ENCODE measurements at regions not wholly inside any gene's neighbourhood (a gene's known extent, or its start where the extent isn't known, plus 50 kb on each side); places are given as distances from the start of the nearest gene placed in this dataset.

- Histone ChIP-seq H2AK5ac (ENCODE audit: insufficient read length, low read length) (no peak overlapping the region), H2BK5ac (ENCODE audit: insufficient read length, low read length) (no peak overlapping the region), H4K20me1 (ENCODE audit: control insufficient read depth, insufficient read depth, insufficient read length) (no peaks in the 10 kb centered on the region), H2BK12ac (ENCODE audit: insufficient read length, low read depth, low read length) (no peak overlapping the region), H3K9ac (ENCODE audit: extremely low read depth, insufficient read length, low read length) (no peak overlapping the region), H3K27me3 (ENCODE audit: insufficient read depth, low read length) (no peaks in the 10 kb centered on the region), H3T11ph (ENCODE audit: low read length) (no peak overlapping the region), H2BK20ac (ENCODE audit: low read depth, low read length, poor library complexity, severe bottlenecking) (no peak overlapping the region), H4K8ac (replicated peaks; ENCODE audit: insufficient read length, low read depth, low read length) (no peak overlapping the region), H3K27ac (ENCODE audit: insufficient read length, low read depth, low read length) (no peak overlapping the region), H3K79me1 (ENCODE audit: insufficient read depth, low read depth, low read length, poor library complexity, severe bottlenecking) (no peaks in the 10 kb centered on the region), H4K5ac (ENCODE audit: insufficient read length, low read depth, low read length) (no peak overlapping the region), H3K9me3 (ENCODE audit: control insufficient read depth, low read depth, low read length) (no peaks in the 10 kb centered on the region), H3K4me2 (ENCODE audit: insufficient read depth, insufficient read length, low read length) (no peak overlapping the region), H3K14ac (ENCODE audit: insufficient read depth, low read length) (no peak overlapping the region), H2BK15ac (ENCODE audit: low read depth, low read length) (no peak overlapping the region), H3K23ac (ENCODE audit: insufficient read length, low read depth, low read length) (no peak overlapping the region), H3K18ac (ENCODE audit: insufficient read length, low read depth, low read length) (no peak overlapping the region), H2BK120ac (ENCODE audit: low read depth, low read length, poor library complexity, severe bottlenecking) (no peak overlapping the region), H4K91ac (ENCODE audit: insufficient read length, low read depth, low read length) (no peak overlapping the region), H3K4ac (ENCODE audit: low read depth, low read length) (no peak overlapping the region), H3K23me2 (ENCODE audit: insufficient read length, low read depth, low read length, poor library complexity, severe bottlenecking) (no peaks in the 10 kb centered on the region), H2AFZ (ENCODE audit: low read length) (no peak overlapping the region), H3K4me1 (ENCODE audit: insufficient read depth, low read length) (no peaks in the 10 kb centered on the region), H3K56ac (ENCODE audit: insufficient read length, low read depth, low read length) (no peak overlapping the region), H3K79me2 (ENCODE audit: insufficient read depth, low read length) (no peaks in the 10 kb centered on the region)
- H3K27ac Mint-ChIP-seq = 0 out of 7 replicates have a peak overlapping the region, but pooled peaks of 1 of the 3 experiments have one; percentile 25
- H3K9me3 Mint-ChIP-seq = no peaks in the 10 kb centered on the region; a peak in 1 of 5 replicates
- no peak for DNase-seq
- no peaks in the 10 kb centered on the region; the same call in none of the 2 replicates for H3K27me3 Mint-ChIP-seq (ENCODE audit: low read depth)
- H3K4me3 Mint-ChIP-seq = no peak overlapping the region
- H3K4me1 Mint-ChIP-seq = peaks cover 0 to 11% of the 10 kb centered on the region in 2 experiments; a peak in 2 of 4 replicates
- no CpG with 5 or more reads among the region's 12 CpGs for WGBS (ENCODE audit: extremely low coverage, insufficient read length, low lambda C conversion rate)
- no peaks in the 10 kb centered on the region for H3K36me3 Mint-ChIP-seq (ENCODE audit: insufficient read depth in 1 of 3, low read depth in 3 of 3)
- TF ChIP-seq CTCF (conservative IDR thresholded peaks at IDR 0.05) = no peak
Measured at GRCh38 chr20:57802765-57803507, 93.1 kb upstream of the PMEPA1 start.
